Esophagus (tissue), 2 donors: ENCODE measurements at regions not wholly inside any gene's neighbourhood (a gene's known extent, or its start where the extent isn't known, plus 50 kb on each side); places are given as distances from the start of the nearest gene placed in this dataset.

Experiments used
- H3K27ac ChIP-seq, 2 donors: one replicate each; pipeline ENCODE4 v1.5.1; 2013; ENCODE audit warnings: low read depth in 2 of 2, mild to moderate bottlenecking in 2 of 2, inconsistent platforms in 1 of 2, low read length in 1 of 2, moderate library complexity in 1 of 2
- H3K27me3 ChIP-seq, 2 donors: one replicate each; pipeline ENCODE4 v1.6.1; 2013; ENCODE audit warnings: low read length in 2 of 2, control low read depth in 1 of 2, mild to moderate bottlenecking in 1 of 2; ENCODE audit not compliant: insufficient read depth in 2 of 2, control insufficient read depth in 1 of 2
- H3K36me3 ChIP-seq, 2 donors: one replicate each; pipeline ENCODE4 v1.6.1; 2013; ENCODE audit warnings: low read length in 1 of 2; ENCODE audit not compliant: control insufficient read depth in 2 of 2, insufficient read depth in 2 of 2
- H3K4me1 ChIP-seq, 2 donors: one replicate each; pipeline ENCODE4 v1.6.1; 2013; ENCODE audit warnings: low read length in 1 of 2; ENCODE audit not compliant: control insufficient read depth in 2 of 2, insufficient read depth in 2 of 2
- H3K4me3 ChIP-seq, 2 donors: one replicate each; pipeline ENCODE4 v1.5.1; 2013; ENCODE audit warnings: low read length in 2 of 2, mild to moderate bottlenecking in 2 of 2, low read depth in 1 of 2, moderate library complexity in 1 of 2
- H3K9me3 ChIP-seq, 2 donors: one replicate each; pipeline ENCODE4 v1.6.1; 2013; ENCODE audit warnings: mild to moderate bottlenecking in 2 of 2, low read depth in 1 of 2, low read length in 1 of 2, moderate library complexity in 1 of 2; ENCODE audit not compliant: control insufficient read depth in 2 of 2, insufficient read depth in 1 of 2
- WGBS, 2 donors: extraction: QIAGEN DNeasy Blood & Tissue Kit; methylation state at CpG; one replicate each; pipeline ENCODE4 v1.1.7; 2013; 5-methylcytosine and 5-hydroxymethylcytosine counted together
- donor health status: healthy with polysubstance abuse.
- donor health status: Bipolar disorder and iron deficiency.

DNA sequence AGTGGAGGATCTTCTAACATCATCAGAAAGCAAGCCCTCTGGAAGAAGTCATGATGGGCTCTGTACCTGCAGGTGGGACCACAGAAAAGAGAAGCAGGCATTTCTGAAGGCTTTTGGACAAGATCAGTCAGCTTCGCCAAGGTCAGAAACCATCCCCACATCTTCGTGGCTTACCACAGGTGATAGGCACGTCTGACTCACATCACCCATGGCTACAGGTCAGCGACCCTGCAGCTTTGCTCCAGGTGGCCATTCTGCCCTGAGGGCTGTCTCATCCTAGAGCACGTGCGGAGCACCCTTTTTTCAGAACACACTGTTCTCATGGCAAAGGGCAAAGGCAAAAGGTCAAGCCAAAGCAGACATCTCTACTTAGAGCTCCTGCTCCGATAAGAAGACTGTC is 518.9 kb upstream of the ADARB2 start:
- H3K27me3 ChIP-seq, result no peaks in the 10 kb centered on the region

DNA sequence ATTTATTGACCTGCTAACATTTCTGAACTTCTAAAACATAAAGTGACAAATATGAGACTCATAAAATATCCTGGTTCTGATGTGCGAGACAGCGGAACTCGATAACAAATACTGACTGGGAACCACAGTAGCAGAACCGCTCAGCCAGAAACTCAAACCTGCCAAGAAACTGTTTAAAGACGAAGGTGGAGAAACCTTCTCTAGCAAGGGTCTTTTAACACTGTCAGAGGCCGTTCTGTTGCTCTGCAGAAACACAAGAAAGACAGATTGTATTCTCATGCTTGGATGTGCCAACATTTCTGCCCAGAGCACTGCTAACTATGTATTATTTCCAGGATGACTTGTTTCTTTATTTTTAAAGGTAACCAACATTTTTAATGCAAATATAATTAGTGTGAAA is 514.8 kb upstream of the ADARB2 start:
- Histone ChIP-seq H3K27ac (no peak overlapping the region), H3K36me3 (no peaks in the 10 kb centered on the region), H3K4me3 (no peak overlapping the region), H3K9me3 (no peaks in the 10 kb centered on the region), H3K27me3 (no peaks in the 10 kb centered on the region), H3K4me1 (no peaks in the 10 kb centered on the region)
- WGBS, 2 donors, result 51 to 52% methylated on average over 6 of the region's 6 CpGs

More for the DNA sequence above, 518.9 kb upstream of the ADARB2 start:
- no peak overlapping the region for H3K27ac ChIP-seq
- peaks cover 0 to 4% of the 10 kb centered on the region in 2 donors for H3K9me3 ChIP-seq
- no peaks in the 10 kb centered on the region for H3K36me3 ChIP-seq
- no peaks in the 10 kb centered on the region for H3K4me1 ChIP-seq
- 80 to 81% methylated on average over 7 of the region's 7 CpGs for WGBS, 2 donors
- H3K4me3 ChIP-seq, result no peak overlapping the region

DNA sequence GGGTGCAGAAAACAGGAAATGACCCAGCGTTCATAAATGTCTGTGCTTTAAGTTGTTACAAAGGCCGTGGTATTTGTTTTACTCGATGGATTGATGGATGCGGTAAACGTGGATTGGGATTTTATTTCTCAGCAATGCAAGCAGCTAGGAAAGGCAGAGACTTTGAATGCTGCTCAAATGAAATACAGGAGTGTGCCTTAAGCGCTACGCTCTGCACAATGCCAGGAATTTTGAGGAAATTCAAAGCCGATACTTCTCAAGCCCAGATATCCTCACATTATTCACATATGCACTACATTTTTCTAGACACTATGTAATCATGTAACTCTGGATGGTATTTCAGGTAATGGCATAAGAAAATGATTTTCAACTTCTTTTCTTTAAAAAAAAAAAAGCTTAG is 514.3 kb upstream of the ADARB2 start:
- Histone ChIP-seq H3K4me3 (no peak overlapping the region), H3K4me1 (no peaks in the 10 kb centered on the region), H3K9me3 (no peaks in the 10 kb centered on the region), H3K27ac (no peak overlapping the region), H3K36me3 (no peaks in the 10 kb centered on the region), H3K27me3 (no peaks in the 10 kb centered on the region)
- WGBS, 2 donors, result 47 to 51% methylated on average over 8 of the region's 8 CpGs

DNA sequence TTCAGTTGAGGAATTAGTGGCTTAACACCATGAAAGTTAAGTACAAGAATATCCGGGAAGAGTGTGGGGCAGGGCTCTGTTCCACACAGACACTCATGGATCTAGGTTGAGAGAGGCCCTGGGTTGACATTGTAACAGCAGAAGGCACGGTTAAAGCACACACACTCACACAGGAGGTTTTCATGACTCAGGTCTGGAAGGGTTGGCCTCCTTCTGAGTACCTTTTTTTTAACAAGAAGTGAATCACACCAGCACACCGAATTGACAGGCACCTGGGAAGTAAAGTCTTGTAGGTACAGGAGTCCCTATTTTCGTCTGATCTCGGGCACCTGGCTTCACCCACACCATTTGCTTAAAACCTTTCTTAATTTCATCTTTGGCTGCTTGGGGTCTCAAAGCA is 509.4 kb upstream of the ADARB2 start:
- Histone ChIP-seq H3K4me1 (no peaks in the 10 kb centered on the region), H3K27ac (no peak overlapping the region), H3K27me3 (no peaks in the 10 kb centered on the region), H3K36me3 (no peaks in the 10 kb centered on the region), H3K4me3 (no peak overlapping the region), H3K9me3 (peaks cover 0 to 2% of the 10 kb centered on the region in 2 donors)
- 79 to 80% methylated on average over 5 of the region's 5 CpGs for WGBS, 2 donors

DNA sequence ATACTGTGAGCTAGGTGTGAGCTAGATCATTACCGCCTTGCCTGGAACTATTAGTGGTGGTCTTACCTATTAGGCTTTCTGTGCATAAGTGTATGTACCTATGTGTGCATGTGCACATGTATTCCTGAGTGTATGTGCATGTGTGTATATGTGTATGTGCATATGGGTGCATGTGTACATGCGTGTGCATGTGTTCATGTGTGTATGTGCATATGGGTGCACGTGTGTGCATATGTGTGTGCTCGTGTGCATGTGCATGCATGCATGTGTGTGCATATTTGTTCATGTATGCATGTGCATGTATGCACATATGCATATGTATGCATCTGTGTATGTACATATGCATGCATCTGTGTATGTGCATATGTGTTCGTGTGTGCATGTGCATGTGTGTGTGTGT is 508.3 kb upstream of the ADARB2 start:
- H3K27me3 ChIP-seq, result no peaks in the 10 kb centered on the region
- no peaks in the 10 kb centered on the region for H3K36me3 ChIP-seq
- H3K27ac ChIP-seq, result no peak overlapping the region
- H3K4me1 ChIP-seq, result no peaks in the 10 kb centered on the region
- H3K4me3 ChIP-seq, result no peak overlapping the region
- 94 to 95% methylated on average over 5 of the region's 5 CpGs for WGBS, 2 donors
- H3K9me3 ChIP-seq, result peaks cover 0 to 2% of the 10 kb centered on the region in 2 donors

DNA sequence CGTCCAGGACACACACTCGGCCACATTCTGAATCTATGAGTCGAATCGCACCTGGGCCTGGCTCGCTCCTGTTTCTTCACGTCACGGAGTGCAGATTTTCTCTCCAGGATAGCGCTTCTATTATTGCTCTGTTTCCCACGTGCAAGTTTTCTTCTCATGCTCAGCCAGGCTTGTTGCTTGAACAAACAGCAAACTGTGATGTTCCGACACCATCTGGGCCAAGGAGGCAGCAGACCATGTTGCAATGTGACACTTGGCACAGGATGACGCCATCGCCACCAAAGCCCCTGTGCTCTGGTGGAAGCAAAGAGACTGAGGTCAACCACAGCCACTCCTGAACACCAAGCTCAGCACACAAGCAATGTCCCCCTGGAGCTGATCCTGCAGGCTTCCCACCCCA is 507.1 kb upstream of the ADARB2 start:
- no peaks in the 10 kb centered on the region for H3K36me3 ChIP-seq
- no peaks in the 10 kb centered on the region for H3K4me1 ChIP-seq
- no peak overlapping the region for H3K27ac ChIP-seq
- WGBS, 2 donors, result 83 to 84% methylated on average over 12 of the region's 12 CpGs
- H3K9me3 ChIP-seq, result peaks cover 0 to 2% of the 10 kb centered on the region in 2 donors
- no peaks in the 10 kb centered on the region for H3K27me3 ChIP-seq
- no peak overlapping the region for H3K4me3 ChIP-seq

DNA sequence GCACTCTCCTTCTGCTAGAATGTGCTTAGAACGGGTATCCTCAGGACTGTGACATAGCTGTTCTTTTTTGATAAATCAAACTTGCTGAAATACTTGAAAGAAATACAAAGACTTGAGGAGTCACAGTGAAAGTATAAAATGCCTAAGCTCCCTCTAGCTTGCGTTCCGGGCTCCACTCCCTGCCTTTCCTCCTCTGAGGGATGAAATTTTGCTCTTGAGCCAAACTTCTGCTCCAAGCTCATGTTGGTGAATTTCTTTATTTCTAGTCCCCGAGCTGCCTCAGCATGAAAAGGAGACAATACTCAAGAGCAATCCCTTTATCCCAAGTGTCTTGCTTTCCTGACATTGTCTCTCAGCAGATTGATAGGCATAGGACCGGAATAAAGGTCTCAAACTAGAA is 499.6 kb upstream of the ADARB2 start:
- no peak overlapping the region for H3K4me3 ChIP-seq
- no peaks in the 10 kb centered on the region for H3K4me1 ChIP-seq
- H3K9me3 ChIP-seq, result peaks cover 3 to 4% of the 10 kb centered on the region in 2 donors
- WGBS, 2 donors, result 68 to 72% methylated on average over 5 of the region's 5 CpGs
- H3K36me3 ChIP-seq, result no peaks in the 10 kb centered on the region
- H3K27me3 ChIP-seq, result no peaks in the 10 kb centered on the region
- H3K27ac ChIP-seq, result no peak overlapping the region

DNA sequence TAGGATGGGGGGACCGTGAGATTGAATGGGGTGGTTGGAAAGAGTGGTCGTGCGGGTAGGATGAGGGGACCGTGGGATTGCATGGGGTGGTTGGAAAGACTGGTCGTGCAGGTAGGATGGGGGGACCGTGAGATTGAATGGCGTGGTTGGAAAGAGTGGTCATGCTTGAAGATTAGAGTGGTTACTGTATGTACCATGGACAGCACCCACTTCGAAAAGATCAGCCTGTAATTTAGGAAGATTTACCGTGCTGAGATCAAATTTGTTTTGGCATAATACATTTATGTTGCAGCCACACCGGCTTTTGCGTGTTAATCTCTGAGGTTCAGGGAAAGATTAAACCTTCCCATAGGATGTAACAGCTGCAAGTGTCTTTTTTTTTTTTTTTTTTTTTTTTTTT is 495.2 kb upstream of the ADARB2 start:
- no peak overlapping the region for H3K4me3 ChIP-seq
- H3K9me3 ChIP-seq, result no peaks in the 10 kb centered on the region
- H3K27me3 ChIP-seq, result no peaks in the 10 kb centered on the region
- no peaks in the 10 kb centered on the region for H3K4me1 ChIP-seq
- 85 to 87% methylated on average over 11 of the region's 11 CpGs for WGBS, 2 donors
- H3K36me3 ChIP-seq, result no peaks in the 10 kb centered on the region
- no peak overlapping the region for H3K27ac ChIP-seq

DNA sequence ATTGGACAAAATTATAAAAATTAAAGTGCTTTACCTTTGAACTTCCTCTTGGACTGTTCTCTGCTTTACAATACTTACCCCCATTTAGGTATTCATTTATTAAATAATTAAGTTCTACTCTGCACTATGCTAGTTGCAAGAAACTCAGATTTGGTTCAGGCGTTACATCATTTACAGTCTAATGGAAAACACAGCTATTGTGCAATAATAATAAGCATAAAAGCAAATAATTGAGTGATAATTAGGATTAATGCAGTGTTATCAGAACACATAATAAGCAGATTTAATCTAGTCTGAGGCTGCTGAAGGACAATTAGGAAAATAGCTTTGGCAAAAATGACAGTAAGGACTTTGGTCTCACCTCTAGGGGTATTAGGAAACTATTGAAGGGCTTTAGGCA is 493.2 kb upstream of the ADARB2 start:
- Histone ChIP-seq H3K9me3 (no peaks in the 10 kb centered on the region), H3K27ac (no peak overlapping the region), H3K4me3 (no peak overlapping the region), H3K4me1 (no peaks in the 10 kb centered on the region), H3K36me3 (no peaks in the 10 kb centered on the region), H3K27me3 (no peaks in the 10 kb centered on the region)
- 76 to 89% methylated on average over 1 of the region's 1 CpG for WGBS, 2 donors

DNA sequence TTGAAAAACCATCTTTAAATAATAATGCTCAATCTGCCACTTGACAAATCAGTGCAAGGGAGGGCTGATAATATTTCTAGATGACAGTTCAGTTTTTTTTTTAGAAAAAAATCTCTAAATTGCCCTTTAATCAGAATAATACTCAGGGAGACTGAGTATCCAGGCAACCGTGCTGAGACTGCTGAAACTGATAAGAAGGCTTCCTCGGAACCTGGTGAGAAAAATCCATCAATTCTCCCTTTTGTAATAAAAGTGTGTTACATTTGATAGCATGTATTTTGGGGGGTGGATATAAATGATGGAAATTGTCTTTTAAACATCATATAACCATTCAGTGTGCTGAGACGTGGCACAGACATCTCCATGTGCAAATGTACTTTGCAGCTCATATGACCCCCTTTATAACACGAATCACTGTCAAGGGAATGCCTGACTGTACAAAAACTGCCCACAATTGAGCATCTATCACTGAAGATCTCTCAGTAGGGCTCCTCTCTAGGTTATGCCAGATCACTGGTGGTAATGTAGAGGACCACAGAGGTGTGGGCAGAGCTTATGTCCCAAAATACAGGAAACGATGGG is 491.1 kb upstream of the ADARB2 start:
- H3K27ac ChIP-seq, result no peak overlapping the region
- H3K4me3 ChIP-seq, result no peak overlapping the region
- WGBS, 2 donors, result 66 to 75% methylated on average over 5 of the region's 5 CpGs
- no peaks in the 10 kb centered on the region for H3K9me3 ChIP-seq
- H3K27me3 ChIP-seq, result no peaks in the 10 kb centered on the region
- H3K36me3 ChIP-seq, result no peaks in the 10 kb centered on the region
- no peaks in the 10 kb centered on the region for H3K4me1 ChIP-seq
